HG02981 (cell line): ENCODE measurements at regions not wholly inside any gene's neighbourhood (a gene's known extent, or its start where the extent isn't known, plus 50 kb on each side); places are given as distances from the start of the nearest gene placed in this dataset.
"Not testable (repeated sequence)": the region's sequence is repeated elsewhere in the genome, so short reads cannot be mapped to it uniquely, and the experiment has no call there.

Experiments
- ATAC-seq: cut with Tn5 transposase; IDR thresholded peaks from one replicate; pipeline ENCODE4 v1.9.1; 2021; ENCODE audit warnings: mild to moderate bottlenecking, moderate library complexity; ENCODE audit not compliant: unreplicated experiment

DNA sequence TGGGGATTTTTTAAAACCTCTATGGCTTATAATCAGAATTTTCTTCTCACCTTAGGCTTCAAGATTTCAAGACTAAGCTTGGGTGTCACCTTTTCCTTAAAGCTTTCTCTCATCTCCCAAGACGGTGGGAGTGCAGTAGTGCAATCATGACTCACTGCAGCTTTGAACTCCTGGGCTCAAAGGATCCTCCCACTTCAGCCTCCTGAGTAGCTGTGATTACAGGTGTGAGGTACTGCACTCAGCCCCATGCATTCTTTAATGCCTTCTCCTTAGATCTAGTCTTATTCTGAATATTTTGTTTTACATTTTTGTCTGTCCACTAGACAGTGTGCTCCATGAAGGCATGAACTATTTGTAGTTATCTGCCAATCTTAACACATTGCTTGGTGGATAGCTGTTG, 55.7 kb upstream of the FAT3 start:
- no peak for ATAC-seq

DNA sequence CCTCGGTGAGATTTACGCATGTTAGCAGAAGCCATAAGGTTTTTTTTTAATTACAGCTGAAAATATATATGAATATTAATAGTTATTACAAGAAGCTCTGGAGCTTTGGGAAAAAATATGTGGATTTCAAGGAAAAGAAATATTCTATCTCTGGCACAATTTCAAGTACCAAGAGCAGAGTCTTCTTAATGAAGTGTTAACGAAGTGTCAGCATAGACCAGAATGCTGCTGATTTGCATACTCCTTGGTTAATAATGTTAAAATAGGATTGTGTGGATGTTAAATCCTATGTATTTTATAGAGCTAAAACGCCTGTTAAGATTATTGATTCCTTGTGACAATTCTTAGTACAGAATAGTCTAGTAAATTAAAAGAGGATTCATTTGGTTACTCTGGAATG, 57.0 kb upstream of the FAT3 start:
- ATAC-seq = no peak

DNA sequence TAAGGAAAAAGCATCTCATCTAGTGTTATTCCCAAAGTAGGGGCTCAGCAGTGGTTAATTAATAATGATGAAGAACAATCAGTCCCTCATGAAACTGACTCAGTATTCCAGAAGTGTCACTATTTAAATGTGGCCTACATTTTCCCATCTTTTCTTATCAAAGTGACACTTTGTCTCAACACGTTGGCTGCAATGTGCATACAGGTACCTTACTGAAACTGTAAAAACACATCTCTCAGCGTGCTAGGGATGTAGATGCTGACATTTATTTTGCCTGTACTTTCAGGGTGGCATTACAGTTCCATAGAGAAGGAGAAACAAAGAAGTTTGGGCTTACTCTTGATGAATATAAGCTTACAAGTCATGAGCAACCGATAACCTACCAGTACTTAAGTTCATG, 58.3 kb upstream of the FAT3 start:
- ATAC-seq = no peak

DNA sequence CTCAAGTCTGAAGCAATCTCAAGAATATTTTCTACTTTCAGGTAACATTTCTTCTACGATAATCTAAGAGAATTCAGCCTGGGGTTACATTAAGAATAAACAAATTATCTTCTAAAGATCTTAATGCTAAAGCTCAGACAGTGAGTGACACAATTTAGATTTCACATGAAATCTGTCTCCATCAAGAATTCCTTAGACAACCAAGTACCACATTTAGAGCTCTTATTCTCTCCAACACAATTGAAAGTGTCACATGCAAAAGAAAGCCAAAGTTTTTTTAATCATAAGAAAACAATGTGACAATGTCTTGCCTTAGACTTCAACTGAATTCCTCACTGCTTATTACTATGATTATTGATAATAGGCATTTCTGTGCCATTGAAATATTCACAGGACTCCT, 60.7 kb upstream of the FAT3 start:
- ATAC-seq = no peak

DNA sequence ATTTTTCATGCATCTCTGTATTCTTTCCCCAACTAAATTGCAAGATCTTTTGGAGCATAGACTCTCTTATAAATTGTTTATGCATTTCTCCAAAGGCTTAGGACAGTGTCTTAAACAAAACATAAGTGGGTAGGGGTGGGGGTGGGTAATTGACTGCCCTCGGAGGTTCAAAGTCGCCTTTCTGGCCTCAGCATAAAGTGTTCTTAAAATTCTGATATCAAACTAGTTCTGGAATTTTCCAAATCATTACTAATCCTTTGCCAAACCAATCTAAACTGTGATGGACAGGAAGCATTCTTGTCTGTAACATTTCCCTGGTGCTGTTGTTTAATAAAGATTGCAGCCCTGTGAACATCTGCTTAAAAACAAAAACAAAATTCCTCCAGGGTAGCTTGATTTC, 61.8 kb upstream of the FAT3 start:
- ATAC-seq = no peak

DNA sequence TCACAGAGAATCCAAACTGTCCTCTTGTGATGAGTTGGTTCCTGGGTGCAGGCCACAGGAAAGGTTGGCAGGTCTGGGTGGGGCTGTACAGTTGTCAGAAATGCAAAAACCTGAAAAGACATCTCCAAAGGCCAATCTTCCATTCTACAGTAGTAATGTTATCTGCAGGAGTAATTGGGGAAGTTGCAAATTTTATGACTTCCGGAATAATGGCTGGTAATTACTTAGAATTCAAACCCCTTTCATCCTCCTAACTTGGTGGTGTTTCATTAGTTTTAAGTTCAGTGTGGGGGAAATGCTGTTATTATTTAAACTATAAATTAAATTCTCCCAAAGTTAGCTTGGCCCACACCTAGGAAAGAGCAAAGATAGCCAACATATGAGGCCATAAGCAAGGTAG, 64.7 kb upstream of the FAT3 start:
- no peak for ATAC-seq

DNA sequence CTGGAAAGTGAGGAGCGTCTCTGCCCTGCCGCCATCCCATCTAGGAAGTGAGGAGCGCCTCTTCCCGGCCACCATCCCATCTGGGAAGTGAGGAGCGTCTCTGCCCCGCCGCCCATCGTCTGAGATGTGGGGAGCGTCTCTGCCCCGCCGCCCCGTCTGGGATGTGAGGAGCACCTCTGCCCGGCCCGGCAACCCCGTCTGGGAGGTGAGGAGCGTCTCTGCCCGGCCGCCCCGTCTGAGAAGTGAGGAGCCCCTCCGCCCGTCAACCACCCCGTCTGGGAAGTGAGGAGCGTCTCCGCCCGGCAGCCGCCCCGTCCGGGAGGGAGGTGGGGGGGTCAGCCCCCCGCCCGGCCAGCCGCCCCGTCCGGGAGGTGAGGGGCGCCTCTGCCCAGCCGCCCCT, 67.2 kb upstream of the FAT3 start:
- not testable (repeated sequence) for ATAC-seq

DNA sequence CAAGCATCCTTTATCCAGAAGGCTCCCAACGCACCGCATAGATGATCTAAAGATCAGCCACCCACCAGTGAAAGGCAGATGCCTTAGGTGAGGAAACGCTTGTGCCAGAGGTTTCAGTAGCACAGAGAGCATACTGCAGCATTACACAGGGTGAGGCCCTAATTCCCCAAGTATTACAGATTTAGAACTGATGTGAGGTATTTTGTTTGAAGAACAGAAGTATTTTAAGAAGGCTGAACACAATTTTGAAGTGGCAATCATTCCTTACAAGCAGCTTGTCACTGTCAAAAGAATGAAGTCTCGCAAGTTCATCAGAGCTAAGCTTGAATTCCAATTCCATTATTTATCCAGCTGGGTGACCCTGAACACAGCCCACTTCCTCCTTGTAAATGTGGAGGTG, 70.0 kb upstream of the FAT3 start:
- no peak for ATAC-seq

DNA sequence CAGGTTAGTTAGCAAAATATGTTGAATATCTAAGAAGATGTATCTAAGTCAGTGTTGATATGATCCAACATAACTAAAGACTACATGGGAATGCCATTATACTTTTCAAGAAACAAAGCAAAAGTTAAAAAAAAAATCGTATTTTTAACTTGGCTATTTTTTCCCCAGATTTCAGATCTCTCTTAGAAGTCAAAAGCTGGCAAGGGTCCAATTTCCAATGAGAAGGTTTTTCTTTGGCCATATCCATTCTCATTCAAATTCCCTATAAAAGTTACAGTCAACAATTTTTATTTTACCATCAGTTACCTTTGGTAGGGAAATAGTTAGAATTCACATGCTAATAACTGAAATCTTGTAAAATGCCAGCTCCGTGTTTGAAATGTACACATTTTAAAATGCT, 70.5 kb upstream of the FAT3 start:
- ATAC-seq = no peak

DNA sequence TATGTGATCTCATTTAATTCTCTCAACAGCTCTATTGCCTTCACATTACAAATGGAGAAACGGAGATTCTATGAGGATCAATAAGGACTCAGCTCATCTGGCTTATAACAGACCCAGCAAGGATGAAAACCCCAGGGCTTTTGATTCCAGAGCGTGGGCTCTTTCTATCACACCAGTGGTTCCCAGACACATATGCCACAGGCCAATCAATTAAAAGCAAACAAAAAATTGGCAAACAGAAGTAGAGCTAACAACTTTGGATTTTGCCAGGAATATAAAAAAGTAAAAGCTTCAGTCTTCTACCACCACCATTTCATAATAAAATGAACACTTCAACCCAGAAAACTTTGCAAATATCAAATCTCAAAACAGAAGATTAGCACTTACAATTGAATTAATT, 71.1 kb upstream of the FAT3 start:
- no peak for ATAC-seq

DNA sequence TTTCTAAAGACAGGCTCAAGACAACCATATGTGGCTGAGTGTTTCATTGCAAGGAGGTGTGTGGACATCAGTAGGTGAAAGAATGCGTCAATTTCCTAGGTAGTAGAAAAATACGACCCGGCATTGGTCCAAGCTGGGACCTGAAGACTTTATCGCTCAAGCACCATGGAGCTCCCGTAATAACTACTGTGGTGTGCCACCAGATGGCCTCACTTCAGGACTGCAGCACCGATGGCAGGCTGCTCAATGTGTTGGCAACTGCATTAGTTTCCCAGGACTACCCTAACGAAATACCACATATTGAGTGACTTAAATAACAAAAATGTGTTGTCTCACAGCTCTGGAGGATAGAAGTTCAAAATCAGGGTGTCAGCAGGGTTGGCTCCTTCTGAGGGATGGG, 72.4 kb upstream of the FAT3 start:
- ATAC-seq = no peak

DNA sequence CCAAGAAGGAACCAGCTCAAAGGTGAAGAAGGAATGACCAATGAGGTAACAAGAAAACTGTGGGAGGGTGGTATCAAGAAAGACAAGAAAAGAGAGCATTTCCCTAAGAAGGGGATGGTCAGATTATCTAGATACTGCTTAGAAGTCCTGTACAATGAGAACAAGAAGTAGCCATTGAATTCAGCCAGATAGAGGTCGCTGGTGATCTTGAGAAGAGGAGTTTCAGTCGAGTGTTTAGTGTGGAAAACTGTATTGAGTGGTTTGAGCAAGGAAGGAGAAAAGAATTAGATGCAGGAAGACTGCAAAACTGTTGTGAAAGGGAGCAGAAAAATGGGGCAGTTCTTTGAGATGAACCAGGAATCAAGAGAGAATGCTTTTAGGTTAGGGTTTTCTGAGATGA, 74.6 kb upstream of the FAT3 start:
- no peak for ATAC-seq

DNA sequence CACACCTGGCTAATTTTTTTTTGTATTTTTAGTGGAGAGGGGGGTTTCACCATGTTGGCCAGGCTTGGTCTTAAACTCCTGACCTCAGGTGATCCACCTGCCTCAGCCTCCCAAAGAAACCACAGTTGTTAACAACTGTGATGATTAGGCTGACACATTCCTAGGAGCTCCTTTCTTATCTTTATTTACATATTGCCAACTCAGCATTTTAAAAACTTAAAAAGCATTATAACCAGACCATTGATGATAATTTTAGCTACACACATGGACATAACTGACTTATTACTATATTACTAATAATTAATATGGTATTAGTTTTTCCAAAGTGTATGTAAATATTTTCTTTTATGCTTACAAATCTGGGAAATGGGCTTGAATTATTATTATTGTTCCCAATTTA, 82.9 kb upstream of the FAT3 start:
- ATAC-seq = no peak

DNA sequence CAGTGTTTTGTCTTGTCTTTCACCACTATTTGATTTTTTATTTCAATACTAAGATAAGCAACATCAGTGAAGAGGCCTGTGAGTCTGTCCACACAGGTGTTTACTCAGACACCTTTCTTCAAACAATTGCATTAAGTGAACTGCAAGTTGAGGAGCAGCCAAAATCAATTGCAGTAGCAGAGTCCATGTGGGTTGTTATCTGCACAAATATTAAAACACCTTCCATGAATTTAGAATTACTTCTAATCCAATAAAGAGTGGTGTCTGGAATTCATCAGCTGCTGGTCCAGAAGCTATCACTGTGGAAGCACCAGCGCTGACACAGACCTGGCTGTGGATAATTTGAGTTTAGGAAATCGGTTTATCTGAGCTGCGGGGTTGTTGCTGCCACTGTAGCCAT, 83.5 kb upstream of the FAT3 start:
- no peak for ATAC-seq

DNA sequence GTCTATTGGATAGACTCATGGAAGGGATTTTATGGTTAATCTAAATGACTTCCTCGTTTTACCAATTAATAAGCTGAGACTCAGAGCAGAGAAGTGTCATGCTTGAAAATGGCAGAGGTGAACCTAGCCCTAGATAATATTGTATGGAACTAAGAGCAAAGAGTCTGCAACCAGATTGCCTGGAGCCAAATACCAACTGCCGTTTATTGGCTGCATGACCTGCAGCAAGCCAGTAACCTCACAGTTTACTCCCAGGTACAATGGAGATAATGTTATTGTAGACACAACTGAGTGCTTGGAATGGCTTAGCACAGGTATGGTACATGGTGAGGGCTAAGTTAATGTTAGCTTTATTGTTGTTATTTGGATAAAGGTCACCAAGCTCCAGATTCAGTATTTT, 84.6 kb upstream of the FAT3 start:
- ATAC-seq = no peak

DNA sequence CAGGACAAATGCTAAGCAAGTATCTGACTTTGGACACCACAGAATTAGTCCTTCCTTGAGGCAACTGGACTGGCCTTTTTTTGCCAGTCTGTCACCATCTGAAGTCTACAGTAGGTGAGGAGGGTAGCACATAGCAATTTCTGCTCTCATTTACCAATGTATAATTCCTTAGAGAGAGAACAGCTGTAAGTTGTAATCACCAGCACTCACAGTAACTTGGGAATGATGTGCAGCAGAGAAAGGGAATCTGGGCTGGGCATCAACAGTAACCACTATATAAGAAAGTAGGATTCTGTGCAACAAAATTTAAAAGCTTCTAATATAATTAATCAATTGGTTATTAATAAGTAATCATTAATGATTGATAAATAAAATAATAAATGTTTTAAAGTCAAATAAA, 86.3 kb upstream of the FAT3 start:
- no peak for ATAC-seq

DNA sequence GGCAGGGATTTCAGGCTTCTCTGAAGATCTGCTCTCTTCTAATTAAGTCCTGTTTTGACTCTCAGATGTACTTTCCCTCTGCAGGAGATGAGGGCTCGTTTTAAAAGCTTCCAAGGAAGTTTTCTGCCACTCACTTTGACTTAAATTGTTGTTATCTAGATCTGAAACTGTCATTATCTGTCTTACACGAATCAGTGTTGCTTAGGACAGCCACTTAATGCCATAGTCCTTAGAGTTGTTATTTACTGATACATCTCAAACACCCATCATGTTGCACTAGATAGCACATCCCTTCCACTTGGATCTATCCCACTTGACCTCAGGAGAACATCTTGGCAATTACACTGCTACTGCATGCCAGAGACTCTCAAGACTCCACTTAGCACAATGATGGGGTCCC, 86.9 kb upstream of the FAT3 start:
- no peak for ATAC-seq

DNA sequence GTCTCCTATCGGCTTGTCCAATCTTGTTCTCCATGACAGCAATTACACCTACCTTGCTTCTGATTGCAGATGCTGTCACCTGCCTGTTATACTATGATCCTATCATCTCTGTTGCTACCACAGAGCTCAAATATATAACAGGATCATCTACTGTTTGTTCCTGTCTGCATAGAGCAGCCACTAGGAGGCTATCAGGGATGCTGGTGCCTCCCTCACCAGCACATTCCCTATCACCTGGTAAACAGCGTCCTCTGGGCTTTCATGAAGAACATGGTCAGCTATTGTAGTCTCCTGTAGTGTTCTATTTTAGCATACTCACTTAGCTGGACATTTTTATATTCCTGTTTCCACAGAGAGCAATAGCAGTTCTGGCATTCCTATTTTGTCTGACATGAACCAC, 87.8 kb upstream of the FAT3 start:
- ATAC-seq = no peak

DNA sequence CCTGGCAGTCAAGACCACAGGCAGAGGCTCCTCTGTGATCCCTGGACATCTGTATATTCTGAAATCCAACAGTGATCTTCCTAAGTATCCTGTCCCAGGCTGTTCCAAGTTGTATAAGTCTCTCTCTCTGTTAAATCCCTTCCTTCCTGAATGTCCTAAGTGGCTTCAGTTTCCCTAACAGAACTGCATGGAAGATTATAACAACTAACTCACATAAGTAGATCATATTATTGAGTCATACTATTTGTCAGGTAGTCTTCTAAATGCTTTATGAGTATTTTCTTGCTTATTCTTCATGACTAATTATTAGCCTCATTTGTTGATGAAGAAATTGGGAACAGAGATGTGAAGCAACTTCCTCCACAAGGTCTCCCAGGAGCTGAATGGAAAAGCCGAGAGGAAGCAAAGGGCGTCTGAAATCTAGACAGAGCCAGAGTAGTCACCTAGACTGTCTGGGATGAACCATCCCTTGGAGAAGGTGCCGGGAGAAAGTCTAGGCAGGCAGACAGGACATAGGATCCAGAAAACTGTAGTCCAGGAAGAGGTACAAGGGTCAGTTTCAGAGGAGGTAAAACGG, 93.2 kb upstream of the FAT3 start:
- no peak for ATAC-seq

DNA sequence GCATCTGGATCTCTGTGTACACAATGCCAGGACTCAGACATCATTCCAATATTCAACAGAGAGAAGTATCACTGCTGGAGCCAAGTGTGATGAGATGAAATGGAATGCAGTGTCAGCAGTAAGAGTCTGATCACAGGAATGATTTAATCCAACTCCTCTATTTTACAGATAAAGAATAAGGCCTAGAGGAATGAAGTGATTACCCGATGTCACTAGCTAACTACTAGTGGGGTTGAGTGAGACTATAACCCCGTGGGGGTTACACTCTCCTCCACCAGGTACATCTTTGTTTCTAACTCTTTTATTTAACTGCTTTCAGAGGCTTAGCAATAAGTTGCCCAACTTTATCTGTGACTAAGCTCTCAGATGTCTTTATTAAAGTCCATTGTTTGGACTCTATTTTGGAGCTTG, 94.2 kb upstream of the FAT3 start:
- no peak for ATAC-seq

DNA sequence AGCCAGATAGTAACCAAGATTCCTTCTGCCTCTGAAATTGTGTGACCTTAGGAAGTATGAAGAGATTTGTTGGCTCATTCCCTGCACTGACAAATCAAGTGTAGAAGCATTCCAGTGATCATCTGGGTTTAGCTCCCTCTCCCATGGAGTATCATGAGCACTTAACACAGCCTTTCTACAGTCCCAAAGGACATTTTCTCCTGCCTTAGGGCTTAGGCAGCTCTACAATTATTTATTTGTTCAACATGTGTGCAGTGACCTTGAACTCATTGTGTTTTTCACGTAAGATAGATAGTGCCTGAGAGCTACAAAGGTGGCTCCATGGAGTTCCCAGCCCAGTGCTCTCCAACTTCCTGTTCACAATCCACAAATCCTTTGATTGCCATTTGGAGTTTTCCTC, 94.8 kb upstream of the FAT3 start:
- ATAC-seq = no peak

DNA sequence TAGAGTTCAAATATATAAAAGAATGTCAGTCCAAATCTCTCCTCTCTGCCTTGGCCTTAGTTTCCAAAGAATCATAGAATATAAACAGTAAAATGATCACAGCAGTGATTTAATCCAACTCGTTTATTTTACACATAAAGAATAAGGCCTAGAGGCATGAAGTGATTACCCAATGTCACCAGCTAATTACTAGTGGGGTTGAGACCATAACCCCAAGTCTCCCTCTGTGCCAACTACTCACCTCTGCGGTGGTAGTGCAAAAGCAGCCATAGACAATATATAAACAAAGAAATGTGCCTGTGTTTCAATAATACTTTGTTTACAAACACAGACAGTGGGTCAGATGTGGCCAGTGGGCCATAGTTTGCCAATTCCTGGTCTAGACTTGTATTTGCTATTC, 96.6 kb upstream of the FAT3 start:
- no peak for ATAC-seq

DNA sequence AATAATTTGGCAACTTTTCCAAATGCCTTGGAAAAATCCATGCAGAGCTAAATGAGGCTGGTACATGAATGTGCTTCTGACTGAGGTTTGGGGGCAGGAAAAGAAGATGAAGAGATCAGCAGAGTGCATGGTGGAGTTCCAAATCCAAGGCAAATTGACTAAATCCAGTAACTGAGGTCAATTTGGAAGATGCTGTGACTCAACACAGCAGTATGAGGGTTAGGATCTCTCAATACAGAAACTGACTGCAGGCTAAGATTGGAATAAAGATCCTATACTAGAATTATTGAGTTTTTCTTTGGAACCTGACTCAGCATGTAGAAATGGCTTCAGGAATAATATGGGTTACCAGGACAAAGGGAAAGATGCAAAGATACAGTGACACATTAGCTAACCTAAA, 99.3 kb upstream of the FAT3 start:
- no peak for ATAC-seq

DNA sequence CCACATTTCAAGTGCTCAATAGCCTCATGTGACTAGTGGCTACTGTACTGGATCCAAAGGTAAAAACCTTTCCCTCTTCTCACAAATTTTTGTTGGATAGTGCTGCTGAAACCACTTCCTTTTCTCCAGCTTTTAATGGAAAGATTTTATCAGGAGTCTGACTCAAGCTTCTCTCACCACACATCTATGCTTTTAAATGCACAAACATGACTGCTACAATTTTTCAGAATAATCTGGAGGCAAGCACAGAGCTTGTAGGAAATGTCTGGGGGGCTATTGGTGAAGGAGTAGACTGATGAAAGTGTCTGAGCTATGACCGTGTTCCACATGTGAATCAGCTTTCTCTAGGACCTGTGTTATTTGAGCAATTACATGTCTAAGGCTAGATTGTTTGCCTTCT, 101.1 kb upstream of the FAT3 start:
- ATAC-seq = no peak
